RWPE1 (cell line): ENCODE measurements at regions not wholly inside any gene's neighbourhood (a gene's known extent, or its start where the extent isn't known, plus 50 kb on each side); places are given as distances from the start of the nearest gene placed in this dataset.
A peak's percentile ranks its signal among the peaks of the same experiment; 100 is the strongest.

Experiments used
- CTCF ChIA-PET: fragments of 350-600 bp; sonication (Branson Sonifier 250); formaldehyde crosslinking; extraction: SDS; loops from one replicate; lab custom pipeline; 2021; lab: Yijun Ruan, JAX
- POLR2A ChIA-PET: fragments of 400-600 bp; formaldehyde crosslinking; extraction: SDS; loops from one replicate; lab custom pipeline; 2020; ENCODE audit warnings: antibody characterized with exemption; ENCODE audit not compliant: low non-redundant PET; lab: Yijun Ruan, JAX
- DNase-seq: peaks from one replicate; pipeline ENCODE4 v3.0.0; 2012; ENCODE audit warnings: low spot score
- H3K27ac ChIP-seq: fragments of 450-650 bp; 2 replicates; pipeline ENCODE4 v1.5.1; 2017
- CTCF ChIP-seq: fragments of 450-650 bp; conservative IDR thresholded peaks from 2 replicates; pipeline ENCODE4 v1.5.1; 2017; ENCODE audit warnings: low read depth, mild to moderate bottlenecking

- ChIA-PET POLR2A (interaction anchor here (0.8 kb wide), 1 partner anchor 16 kb away, joined by 3 read pairs; no protein-coding TSS in a partner anchor), CTCF (interaction anchor here (1.1 to 1.2 kb wide), 2 partner anchors 32 to 273 kb away, joined by 4 read pairs; no protein-coding TSS in a partner anchor)
- no peak for TF ChIP-seq CTCF
- H3K27ac ChIP-seq, result peak overlapping the region; percentile 93
- DNase-seq, result no peak
Observed at GRCh38 chr6:44042261-44042988, 84.8 kb downstream of the MRPL14 start.

GRCh38 chr6:44041461-44042260, 85.6 kb downstream of the MRPL14 start:
- H3K27ac ChIP-seq, result peak overlapping the region; percentile 93
- CTCF ChIA-PET, result interaction anchor here (0.6 to 1.2 kb wide), 3 partner anchors 33 to 272 kb away, joined by 4 read pairs; no protein-coding TSS in a partner anchor
- POLR2A ChIA-PET, result interaction anchor here (0.8 kb wide), 1 partner anchor 16 kb away, joined by 3 read pairs; no protein-coding TSS in a partner anchor
- no peak for TF ChIP-seq CTCF
- peak; percentile 85 for DNase-seq

- ChIA-PET POLR2A (no interaction called here), CTCF (interaction anchor here (0.6 kb wide), 1 partner anchor 70 kb away, joined by 4 read pairs; no protein-coding TSS in a partner anchor)
- H3K27ac ChIP-seq, result peak overlapping the region; percentile 93
Observed at GRCh38 chr6:44040786-44041185, 86.5 kb downstream of the MRPL14 start.

GRCh38 chr6:44039839-44040350, 87.4 kb downstream of the MRPL14 start:
- no peak for TF ChIP-seq CTCF
- POLR2A ChIA-PET, result no interaction called here
- CTCF ChIA-PET, result interaction anchor here (0.6 kb wide), 1 partner anchor 266 kb away, joined by 3 read pairs; no protein-coding TSS in a partner anchor
- no peak for DNase-seq
- H3K27ac ChIP-seq, result peak overlapping the region; percentile 93

More at GRCh38 chr6:44040786-44041185, 86.5 kb downstream of the MRPL14 start:
- no peak for DNase-seq
- TF ChIP-seq CTCF, result no peak

GRCh38 chr6:44039191-44039719, 88.0 kb downstream of the MRPL14 start:
- CTCF ChIA-PET, result interaction anchor here (0.6 kb wide), 1 partner anchor 265 kb away, joined by 3 read pairs; no protein-coding TSS in a partner anchor
- no peak for TF ChIP-seq CTCF

More at GRCh38 chr6:44039191-44039719, 88.0 kb downstream of the MRPL14 start:
- POLR2A ChIA-PET, result no interaction called here
- no peak for DNase-seq
- H3K27ac ChIP-seq, result peak overlapping the region; percentile 38
